ENCODE measurements at regions not wholly inside any gene's neighbourhood (a gene's known extent, or its start where the extent isn't known, plus 50 kb on each side); places are given as distances from the start of the nearest gene placed in this dataset.

DNA sequence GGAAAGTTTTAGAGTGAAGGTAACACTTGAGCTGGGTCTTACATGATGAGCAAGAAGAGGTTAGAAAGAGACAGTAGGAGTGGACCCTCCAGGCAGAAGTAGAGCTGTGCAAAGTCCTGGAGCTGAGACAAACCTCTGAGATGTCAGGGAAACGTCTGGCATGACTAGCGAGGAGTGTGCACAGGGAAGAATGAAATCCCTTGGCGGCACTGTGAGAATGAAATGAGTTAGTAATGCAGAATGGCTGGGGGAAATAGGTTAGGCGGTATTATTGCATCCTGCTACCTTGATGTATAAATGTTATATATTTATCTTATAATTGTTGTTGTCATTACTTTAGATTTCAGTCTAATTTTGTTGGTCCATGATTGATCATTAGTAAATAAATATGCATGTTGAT is 457.9 kb upstream of the CCL2 start:
- Mint-ChIP-seq H3K27ac (ENCODE audit: unreplicated experiment) (no peak overlapping the region), H3K27me3 (ENCODE audit: unreplicated experiment) (peaks cover 3% of the 10 kb centered on the region), H3K4me3 (ENCODE audit: unreplicated experiment) (no peak overlapping the region), H3K4me1 (ENCODE audit: low read depth, unreplicated experiment) (peaks cover 11% of the 10 kb centered on the region), H3K36me3 (ENCODE audit: unreplicated experiment) (no peaks in the 10 kb centered on the region), H3K9me3 (ENCODE audit: unreplicated experiment) (no peaks in the 10 kb centered on the region)
- DNase-seq = no peak
- TF ChIP-seq, protein P1, sequence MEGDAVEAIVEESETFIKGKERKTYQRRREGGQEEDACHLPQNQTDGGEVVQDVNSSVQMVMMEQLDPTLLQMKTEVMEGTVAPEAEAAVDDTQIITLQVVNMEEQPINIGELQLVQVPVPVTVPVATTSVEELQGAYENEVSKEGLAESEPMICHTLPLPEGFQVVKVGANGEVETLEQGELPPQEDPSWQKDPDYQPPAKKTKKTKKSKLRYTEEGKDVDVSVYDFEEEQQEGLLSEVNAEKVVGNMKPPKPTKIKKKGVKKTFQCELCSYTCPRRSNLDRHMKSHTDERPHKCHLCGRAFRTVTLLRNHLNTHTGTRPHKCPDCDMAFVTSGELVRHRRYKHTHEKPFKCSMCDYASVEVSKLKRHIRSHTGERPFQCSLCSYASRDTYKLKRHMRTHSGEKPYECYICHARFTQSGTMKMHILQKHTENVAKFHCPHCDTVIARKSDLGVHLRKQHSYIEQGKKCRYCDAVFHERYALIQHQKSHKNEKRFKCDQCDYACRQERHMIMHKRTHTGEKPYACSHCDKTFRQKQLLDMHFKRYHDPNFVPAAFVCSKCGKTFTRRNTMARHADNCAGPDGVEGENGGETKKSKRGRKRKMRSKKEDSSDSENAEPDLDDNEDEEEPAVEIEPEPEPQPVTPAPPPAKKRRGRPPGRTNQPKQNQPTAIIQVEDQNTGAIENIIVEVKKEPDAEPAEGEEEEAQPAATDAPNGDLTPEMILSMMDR (IDR thresholded peaks at IDR 0.05; ENCODE audit: partially characterized antibody, unreplicated experiment) = no peak

DNA sequence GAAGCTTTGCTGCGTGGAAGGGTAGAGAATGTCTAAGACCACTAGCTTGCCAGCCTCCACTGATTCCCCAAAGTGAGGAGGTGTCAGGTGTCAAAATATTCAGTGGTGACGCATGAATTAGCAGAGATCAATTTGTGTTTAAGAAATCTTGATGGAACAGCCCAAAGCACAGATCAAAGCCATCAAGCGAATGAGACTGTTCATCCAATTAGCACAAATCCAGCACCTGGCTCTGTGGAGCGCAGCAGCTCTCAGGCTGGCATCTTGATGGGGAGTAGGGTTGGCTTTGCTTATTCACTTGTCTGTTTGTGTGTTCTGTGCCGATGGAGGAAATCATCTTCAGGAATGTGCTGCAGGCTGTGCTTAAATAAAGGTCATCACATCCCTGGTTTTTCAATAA is 456.8 kb upstream of the CCL2 start:
- H3K9me3 Mint-ChIP-seq (ENCODE audit: unreplicated experiment) = no peaks in the 10 kb centered on the region
- peaks cover 11% of the 10 kb centered on the region for H3K4me1 Mint-ChIP-seq (ENCODE audit: low read depth, unreplicated experiment)
- peaks cover 5% of the 10 kb centered on the region for H3K27me3 Mint-ChIP-seq (ENCODE audit: unreplicated experiment)
- TF ChIP-seq, protein P1 (IDR thresholded peaks at IDR 0.05; ENCODE audit: partially characterized antibody, unreplicated experiment) = no peak
- H3K27ac Mint-ChIP-seq (ENCODE audit: unreplicated experiment) = peak overlapping the region; percentile 30
- no peak for DNase-seq
- no peak overlapping the region for H3K4me3 Mint-ChIP-seq (ENCODE audit: unreplicated experiment)
- H3K36me3 Mint-ChIP-seq (ENCODE audit: unreplicated experiment) = no peaks in the 10 kb centered on the region

DNA sequence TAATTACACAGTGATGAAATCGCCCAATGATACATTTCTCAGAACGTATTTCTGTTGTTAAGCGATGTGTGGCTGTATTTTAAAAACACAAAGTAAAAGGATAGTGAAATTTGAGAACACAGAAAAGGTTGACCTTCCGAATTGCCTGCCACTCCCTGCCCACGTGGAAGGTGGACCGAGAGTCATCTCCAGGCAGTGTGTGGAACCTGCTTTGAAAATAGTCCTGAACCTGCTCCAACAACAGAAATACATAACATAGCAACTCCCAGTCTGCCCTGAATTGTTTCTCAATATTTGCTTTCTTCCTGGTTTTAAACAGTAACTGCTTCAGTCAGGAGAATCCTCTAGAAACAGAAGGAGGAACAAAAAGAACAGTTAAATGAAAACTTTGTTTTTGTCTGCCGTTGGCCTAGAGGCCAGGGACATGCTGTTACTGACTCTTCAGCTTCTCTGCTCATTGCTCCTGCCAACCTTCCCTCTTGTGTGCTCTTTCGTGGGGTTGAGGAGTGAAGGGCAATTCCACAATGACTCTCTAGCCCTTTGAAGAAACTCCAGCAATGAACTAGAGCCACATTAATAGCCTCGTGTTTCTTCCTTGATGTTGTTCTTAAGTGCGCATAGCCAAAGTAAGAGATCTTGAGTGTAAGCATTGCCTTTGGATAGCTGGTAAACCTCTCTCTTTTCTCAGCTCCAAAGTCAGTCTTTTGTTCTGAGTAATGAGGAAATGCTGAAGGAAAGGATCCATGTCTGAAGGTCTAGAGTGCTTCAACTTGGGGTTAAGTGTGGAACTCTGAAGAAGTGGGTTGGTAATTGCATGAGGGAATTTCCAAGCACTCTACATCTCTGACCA is 452.5 kb upstream of the CCL2 start:
- Mint-ChIP-seq H3K36me3 (ENCODE audit: unreplicated experiment) (no peaks in the 10 kb centered on the region), H3K4me1 (ENCODE audit: low read depth, unreplicated experiment) (peaks cover 6% of the 10 kb centered on the region), H3K27ac (ENCODE audit: unreplicated experiment) (no peak overlapping the region), H3K9me3 (ENCODE audit: unreplicated experiment) (peaks cover 3% of the 10 kb centered on the region), H3K4me3 (ENCODE audit: unreplicated experiment) (no peak overlapping the region), H3K27me3 (ENCODE audit: unreplicated experiment) (peaks cover 5% of the 10 kb centered on the region)
- DNase-seq = no peak
- TF ChIP-seq, protein P1 (IDR thresholded peaks at IDR 0.05; ENCODE audit: partially characterized antibody, unreplicated experiment) = no peak

DNA sequence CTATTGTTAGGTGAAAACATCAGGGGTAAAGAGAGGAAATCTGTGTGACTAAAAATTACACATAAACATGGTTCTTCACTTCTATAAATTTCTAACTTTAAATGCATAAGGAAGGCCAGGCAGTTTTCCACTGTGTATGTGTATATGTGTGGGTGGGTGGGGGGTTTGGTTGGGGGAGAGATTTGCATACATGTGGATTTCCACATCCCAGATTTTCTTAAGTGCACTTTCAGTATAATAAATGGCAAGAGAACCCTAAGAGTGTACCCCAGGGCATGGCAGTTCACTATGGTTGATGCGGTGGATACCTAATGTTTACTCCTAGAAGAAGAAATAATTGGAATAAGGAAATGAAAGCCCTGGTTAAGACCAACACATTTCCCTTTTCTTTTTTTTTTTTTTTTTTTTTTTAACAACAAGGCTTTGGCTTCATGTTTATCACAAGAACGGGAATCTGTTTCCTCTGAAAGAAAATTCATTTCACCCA is 451.8 kb upstream of the CCL2 start:
- TF ChIP-seq, protein P1 (IDR thresholded peaks at IDR 0.05; ENCODE audit: partially characterized antibody, unreplicated experiment) = no peak
- no peak overlapping the region for H3K27ac Mint-ChIP-seq (ENCODE audit: unreplicated experiment)
- H3K4me3 Mint-ChIP-seq (ENCODE audit: unreplicated experiment) = no peak overlapping the region
- H3K36me3 Mint-ChIP-seq (ENCODE audit: unreplicated experiment) = no peaks in the 10 kb centered on the region
- peaks cover 2% of the 10 kb centered on the region for H3K27me3 Mint-ChIP-seq (ENCODE audit: unreplicated experiment)
- peaks cover 3% of the 10 kb centered on the region for H3K9me3 Mint-ChIP-seq (ENCODE audit: unreplicated experiment)
- no peak for DNase-seq
- H3K4me1 Mint-ChIP-seq (ENCODE audit: low read depth, unreplicated experiment) = no peaks in the 10 kb centered on the region

DNA sequence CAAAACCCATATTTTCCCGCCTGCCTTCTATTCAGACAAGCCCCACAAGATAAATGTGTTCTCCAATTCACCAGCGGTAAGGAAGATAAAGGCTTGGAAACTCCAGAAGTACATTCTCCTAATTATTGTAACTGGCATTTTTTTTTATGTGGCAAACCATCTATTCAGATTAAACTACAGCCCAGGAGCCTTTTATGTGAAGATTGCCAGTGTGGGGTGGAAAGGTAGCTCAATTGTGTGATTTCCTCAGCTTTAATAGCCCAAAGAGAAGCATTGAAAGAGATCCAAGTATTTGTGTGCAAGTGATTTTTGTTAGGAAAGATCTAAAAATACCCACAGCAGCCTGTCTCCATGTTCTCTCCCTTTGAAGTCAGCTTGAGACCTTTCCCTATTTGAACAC is 451.4 kb upstream of the CCL2 start:
- Mint-ChIP-seq H3K9me3 (ENCODE audit: unreplicated experiment) (peaks cover 3% of the 10 kb centered on the region), H3K4me3 (ENCODE audit: unreplicated experiment) (no peak overlapping the region), H3K27me3 (ENCODE audit: unreplicated experiment) (peaks cover 2% of the 10 kb centered on the region), H3K4me1 (ENCODE audit: low read depth, unreplicated experiment) (no peaks in the 10 kb centered on the region), H3K36me3 (ENCODE audit: unreplicated experiment) (no peaks in the 10 kb centered on the region), H3K27ac (ENCODE audit: unreplicated experiment) (no peak overlapping the region)
- DNase-seq = no peak
- TF ChIP-seq, protein P1 (IDR thresholded peaks at IDR 0.05; ENCODE audit: partially characterized antibody, unreplicated experiment) = no peak

Data from glutamatergic neuron (in vitro differentiated cells).